ENCODE measurements at regions not wholly inside any gene's neighbourhood (a gene's known extent, or its start where the extent isn't known, plus 50 kb on each side); places are given as distances from the start of the nearest gene placed in this dataset.

DNA sequence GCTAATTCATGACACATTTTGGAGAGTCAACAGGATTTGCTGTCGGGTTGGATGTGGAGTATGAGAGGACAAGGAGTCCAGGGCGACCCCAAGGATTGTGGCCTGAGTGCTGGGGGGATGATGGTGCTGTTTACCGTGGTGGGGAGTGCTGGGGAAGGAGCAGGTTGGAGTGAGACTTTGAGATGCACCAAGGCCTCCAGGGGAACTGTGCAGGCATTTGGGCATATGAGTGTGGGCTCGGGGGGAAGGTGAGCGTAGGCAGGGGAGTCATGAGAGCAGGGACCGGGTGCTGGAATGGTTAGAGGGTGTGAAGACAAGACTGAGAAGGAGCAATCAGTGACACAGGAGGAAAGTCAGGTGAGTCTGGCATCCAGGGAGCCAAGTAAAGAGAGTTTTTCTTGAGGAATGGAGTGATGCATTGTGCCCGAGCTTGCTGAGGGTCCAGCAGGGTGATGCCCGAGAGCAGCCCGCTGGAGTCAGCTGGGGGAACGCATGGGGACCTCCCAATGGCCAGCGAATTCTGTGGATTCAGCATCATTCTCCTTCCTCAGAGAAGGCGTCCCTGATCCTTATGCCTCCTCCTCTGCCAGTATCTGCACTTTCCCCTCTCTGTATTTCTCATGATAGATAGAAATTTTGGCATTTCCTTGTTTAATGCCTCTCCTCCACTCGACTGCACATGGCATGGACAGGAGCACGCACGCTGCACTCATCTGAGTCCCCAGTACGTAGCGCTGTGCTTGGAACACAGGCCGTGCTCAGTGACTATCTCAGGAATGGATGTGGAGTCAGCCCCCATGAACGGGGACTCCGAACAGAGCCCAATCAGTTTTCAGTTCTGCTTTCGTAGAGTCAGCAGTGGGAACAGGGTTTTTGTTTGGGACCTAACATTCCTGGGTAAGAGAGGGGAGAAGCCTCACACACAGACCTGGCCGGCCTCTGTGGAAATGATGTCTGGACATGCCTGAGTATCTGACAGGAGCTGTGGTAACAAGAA, 52.1 kb upstream of the ETV3 start:
- Histone ChIP-seq H3K36me3 (no peaks in the 10 kb centered on the region), H3K4me1 (no peaks in the 10 kb centered on the region), H3K4me3 (no peak overlapping the region), H3K27ac (no peak overlapping the region), H3K9me3 (no peaks in the 10 kb centered on the region), H3K27me3 (peaks cover 0 to 5% (median 2%) of the 10 kb centered on the region in 4 donors)
- no peak for FAIRE-seq
- no peak for TF ChIP-seq CTCF (IDR thresholded peaks at IDR 0.05)
- no peak for ATAC-seq
- intact Hi-C loops (cut with DNase I): loop anchor here in 2 of 3 donors (5.0 to 10.0 kb wide), 3 partner anchors 175 to 302 kb away; no protein-coding TSS in a partner anchor
- WGBS, 2 donors: 72 to 76% methylated on average over 22 of the region's 22 CpGs
- no peak for DNase-seq

DNA sequence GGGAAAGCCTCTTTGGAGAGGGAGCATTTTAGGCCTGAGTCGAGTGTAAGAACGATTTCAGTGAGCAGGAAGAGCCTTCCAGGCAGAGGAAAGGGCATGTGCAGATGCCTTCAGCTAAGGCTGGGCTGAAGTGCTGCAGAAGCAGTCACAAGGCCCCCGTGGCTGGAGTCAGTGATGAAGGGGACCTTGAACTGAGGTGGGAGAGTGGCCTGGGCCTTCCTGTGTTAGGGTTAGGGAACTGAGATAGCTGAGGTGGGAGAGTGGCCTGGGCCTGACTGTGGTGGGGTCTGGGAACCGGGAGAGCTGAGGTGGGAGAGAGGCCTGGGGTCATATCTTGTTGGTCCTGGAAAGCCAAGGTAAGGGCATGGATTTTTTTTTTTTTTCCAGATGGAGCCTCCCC, 50.9 kb upstream of the ETV3 start:
- no peak for FAIRE-seq
- Histone ChIP-seq H3K4me1 (no peaks in the 10 kb centered on the region), H3K4me3 (no peak overlapping the region), H3K27ac (no peak overlapping the region), H3K36me3 (no peaks in the 10 kb centered on the region), H3K9me3 (no peaks in the 10 kb centered on the region), H3K27me3 (peaks cover 0 to 4% (median 0%) of the 10 kb centered on the region in 4 donors)
- 55 to 67% methylated on average over 4 of the region's 4 CpGs for WGBS, 2 donors
- no peak for TF ChIP-seq CTCF (IDR thresholded peaks at IDR 0.05)
- ATAC-seq: no peak
- intact Hi-C loops (cut with DNase I): no loop called here
- no peak for DNase-seq

All from pancreas (tissue), 10 donors.